Daoy (cell line): ENCODE measurements at regions not wholly inside any gene's neighbourhood (a gene's known extent, or its start where the extent isn't known, plus 50 kb on each side); places are given as distances from the start of the nearest gene placed in this dataset.
"Not testable (repeated sequence)": the region's sequence is repeated elsewhere in the genome, so short reads cannot be mapped to it uniquely, and the experiment has no call there.

Experiments
- DNase-seq: peaks from one replicate; pipeline ENCODE4 v3.0.0-alpha.2; 2015; ENCODE audit warnings: low read depth

DNA sequence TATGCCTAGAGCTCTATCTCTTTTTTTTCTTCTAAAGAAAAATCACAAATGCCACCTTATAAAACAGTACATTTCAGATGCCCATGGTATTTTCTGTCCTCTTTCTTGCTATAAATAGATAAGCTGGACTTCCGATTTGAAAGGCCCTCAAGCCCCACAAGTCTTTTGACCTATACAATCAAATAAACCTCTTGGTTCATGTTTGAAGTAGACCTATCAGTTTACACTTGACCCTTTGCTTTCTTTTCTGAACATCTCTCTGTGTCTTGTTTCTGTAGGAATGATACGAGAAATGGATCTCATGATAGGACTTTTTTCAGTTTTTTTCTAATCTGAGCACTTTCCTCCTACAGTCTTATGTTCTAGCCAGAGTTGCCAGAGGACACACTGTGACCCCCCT lies 327.2 kb downstream of the SOX9 start:
- DNase-seq: no peak

DNA sequence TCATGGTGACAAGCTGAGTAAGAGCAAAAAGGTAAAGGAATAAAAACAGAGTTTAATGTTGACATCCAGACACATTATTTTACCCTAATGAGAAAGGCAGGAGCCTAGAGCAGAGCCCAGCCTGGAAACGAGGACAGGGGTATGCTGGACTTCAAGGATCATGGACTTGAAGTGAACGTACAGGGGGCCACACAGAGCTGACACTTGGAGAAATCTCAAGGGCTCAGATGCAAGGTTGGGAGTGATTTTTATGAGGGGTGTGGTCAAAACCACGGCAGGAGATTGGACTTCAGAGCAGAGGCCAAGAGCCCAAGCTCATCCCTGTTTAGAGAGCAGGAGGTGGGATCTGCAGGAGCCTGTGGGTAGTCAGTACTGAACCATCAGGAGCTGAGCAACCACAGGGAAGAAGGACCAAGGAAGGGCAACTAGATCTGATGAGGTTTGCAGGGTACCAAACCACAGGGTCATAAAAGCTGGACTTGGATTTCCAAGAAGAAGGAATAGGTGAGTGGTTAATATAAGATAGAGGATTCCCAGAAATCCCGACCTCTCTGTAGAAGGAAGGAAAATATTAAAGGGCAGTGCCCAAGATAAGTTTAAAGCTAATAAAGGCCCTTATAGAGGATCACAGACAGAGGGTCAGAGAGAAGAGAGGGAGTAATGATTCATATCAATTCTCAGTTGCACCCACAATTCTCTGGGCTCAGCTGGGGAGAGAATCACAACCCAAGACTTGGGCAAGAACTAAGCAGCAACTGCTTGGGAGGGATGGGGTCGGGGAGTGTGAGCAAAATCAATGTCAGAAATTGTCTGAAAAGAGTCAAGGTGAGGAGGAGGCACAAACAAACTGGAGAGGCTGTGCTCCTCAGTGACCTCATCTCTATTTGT lies 331.7 kb downstream of the SOX9 start:
- no peak for DNase-seq

DNA sequence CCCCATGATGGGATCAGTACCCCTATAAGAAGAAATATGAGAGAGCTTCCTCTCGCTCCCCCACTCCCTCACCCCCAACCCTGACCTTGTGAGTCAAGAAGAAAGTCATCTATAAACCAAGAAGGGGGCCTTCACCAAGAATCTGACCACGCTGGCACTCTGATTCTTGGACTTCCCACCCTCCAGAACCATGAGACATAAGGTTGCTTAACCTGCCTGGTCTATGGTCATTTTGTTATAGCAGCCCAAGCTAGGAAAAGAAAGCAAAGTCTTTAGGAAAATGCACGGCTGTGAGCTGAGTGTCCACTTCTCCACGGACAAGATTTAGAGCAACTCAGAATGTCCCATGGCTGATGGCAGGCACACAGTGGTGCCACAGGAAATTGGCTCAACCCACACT lies 333.5 kb downstream of the SOX9 start:
- DNase-seq: no peak

DNA sequence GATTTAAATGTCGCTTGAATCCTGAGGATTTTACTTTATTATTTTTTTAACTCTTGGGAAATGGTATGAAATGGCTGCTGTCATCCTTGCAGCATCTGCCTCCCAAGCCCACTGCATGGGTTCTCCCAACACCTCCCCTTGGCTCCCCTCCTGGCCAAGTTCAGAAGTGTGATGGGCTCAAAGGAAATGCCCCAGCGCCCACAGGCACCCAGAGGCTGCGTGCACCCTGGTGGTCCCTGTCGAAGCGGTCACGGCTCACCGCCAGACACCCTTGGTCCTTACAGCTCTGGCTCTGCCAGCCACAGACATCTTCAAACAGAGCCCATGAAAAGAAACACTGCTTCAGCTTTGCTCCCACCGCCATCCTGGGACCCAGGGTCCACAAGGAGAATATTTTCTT lies 334.7 kb downstream of the SOX9 start:
- DNase-seq: peak; percentile 43

DNA sequence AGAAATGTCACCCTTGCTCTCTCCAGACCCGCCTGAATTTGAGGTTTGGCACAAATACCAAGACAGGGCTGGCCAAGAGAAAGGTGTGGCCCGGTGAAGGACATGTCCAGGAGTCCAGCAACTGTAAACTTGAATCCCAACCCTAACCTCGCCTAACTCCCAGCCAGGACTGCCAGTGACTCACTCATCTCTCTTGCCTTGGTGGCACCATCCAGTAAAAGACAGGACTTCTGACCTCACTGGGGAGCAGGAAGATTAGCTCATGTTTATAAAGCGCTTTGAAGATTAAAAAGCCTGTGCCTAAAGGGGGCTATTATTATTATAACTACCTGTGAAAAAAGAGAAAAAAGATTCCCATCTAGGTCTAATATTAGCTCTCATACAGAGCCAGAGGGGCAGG lies 335.3 kb downstream of the SOX9 start:
- peak; percentile 75 for DNase-seq

DNA sequence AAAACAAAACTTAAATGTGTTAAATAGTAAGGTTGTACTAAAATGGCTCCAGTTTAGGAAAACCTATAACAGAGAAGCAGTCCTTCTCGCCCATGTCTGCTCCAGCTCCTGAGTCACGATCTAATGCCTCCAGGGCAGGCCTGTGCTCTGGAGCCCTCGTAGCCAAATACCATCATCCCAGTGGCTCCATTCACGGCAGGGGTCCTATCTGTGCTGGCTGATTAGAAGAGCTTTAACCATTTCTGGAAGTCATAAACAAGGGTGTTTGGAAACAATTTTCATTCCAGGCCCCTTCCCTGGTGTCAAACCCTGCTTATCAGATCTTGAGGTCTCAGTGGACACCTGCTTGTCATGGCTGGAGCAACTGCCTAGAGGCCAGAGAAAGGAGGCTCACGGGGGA lies 336.9 kb downstream of the SOX9 start:
- peak; percentile 79 for DNase-seq

DNA sequence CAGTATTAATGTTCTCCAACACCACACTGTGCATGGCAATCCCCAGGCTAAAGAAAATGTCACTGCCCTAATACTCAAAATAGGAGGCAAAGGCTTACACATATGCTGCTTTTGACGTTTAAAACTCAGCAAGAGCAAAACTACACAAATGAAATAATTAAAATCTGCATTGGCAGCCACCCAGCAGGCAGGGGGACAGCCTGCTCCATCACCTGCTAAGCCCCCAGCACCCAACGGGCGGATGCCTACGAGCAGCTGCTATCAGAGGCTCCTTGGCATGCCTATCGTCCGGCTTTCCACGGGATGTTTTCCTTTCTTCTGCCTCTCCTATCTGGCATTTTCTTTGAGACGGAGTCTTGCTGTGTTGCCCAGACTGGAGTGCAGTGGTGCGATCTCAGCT lies 337.5 kb downstream of the SOX9 start:
- no peak for DNase-seq

DNA sequence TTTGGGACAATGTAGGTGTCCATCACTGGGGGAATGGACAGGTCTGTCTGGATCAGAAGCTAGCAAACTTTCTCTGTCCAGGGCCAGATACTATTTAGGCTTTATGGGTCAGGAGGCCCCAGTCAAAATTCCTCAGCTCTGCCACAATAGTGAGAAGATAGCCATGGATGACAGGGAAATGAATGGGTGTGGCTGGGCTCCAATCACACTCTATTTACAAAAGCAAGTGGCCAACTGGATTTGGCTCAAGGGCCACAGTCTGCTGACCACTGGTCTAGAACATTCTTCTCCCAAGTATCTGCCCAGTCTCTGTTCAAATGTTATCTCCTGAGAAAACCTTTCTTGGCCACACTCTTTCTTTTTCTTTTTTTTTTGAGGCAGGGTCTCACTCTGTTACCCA lies 339.9 kb downstream of the SOX9 start:
- DNase-seq: no peak

DNA sequence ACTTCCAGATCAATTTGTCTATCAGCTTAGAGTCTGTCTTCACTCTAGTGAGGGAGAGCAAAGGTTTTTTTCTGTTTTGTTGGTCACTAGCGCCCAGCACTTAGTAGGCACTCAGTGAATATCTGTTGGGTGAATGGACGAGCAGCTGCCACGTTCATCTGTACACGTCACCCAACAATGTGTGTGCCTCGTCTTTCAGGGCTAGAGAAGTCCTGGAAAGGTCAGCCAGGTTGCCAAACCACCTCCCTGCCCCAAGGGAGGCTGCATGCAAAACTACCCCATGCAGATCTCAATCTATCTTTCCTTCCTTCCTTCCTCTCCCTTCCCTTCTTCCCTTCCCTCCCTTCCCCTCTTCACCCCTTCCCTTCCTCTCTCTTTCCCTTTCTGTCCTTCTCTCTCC lies 340.9 kb downstream of the SOX9 start:
- DNase-seq: no peak

DNA sequence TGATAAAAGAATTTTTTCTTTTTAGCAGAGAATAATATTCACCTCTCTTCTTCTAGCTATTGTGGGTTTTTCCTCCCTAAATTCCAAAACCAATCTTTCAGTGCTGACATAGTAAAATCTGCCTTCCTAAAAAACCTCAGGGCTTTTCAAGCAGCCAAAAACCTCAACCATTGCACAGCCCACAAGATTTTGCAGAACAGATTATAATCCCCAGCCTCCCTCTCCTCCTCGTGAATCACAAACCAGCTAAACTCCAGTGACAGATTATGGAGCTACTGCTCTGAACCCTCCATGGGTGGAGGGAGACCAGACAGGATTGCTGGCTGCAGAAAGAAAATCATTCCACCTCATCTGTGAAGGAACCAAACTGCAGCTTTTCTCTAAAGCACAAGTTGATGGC lies 341.6 kb downstream of the SOX9 start:
- DNase-seq: no peak

DNA sequence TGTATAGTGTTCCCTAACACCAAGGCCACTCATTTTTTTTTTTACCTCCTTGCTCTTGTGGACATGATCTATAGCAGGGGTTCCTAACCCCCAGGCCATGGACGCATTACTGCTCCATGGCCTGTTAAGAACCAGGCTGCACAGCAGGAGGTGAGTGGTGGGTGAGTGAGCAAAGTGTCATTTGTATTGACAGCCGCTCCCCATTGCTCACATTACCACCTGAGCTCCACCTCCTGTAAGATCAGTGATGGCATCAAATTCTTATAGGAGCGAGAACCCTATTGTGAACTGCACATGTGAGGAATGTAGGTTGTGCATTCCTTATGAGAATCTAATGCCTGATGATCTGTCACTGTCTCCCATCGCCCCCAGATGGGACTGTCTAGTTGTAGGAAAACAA lies 342.0 kb downstream of the SOX9 start:
- no peak for DNase-seq

DNA sequence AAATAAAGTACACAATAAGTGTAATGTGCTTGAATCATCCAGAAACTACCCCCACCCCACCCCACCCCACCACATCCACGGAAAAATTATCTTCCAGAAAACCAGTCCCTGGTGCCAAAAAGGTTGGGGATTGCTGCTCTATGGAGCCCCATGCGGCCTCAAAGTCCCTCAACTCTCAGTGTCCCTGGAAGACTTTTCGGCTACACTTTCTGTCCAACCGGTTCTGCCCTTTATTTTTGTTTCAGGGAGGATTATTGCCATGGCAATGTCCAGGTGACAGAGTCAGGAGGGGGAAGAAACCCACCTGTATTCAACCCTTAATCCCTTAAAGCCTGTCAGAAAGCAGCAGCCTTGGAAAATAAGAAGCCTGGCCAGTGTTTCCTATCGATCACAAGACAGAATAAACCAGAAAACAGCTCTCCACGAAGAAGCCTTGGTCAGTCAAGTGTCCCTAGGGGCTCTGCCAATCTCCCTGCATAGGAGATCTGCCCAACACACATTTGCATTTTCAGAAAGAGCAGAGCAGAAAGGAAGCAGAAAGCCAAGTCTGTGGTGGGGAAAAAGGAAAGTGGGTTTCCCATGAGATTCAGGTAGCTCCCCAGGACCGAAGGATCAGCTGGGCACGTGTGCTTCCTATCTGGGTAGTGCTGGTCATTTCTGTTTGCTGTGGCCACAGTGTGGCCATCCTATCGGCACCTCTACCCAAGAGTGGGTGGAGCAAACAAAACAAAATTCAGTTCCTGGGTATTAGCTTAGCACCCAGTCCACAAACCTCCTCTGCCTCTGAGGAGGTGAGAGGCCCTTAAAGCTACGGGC lies 342.7 kb downstream of the SOX9 start:
- no peak for DNase-seq

DNA sequence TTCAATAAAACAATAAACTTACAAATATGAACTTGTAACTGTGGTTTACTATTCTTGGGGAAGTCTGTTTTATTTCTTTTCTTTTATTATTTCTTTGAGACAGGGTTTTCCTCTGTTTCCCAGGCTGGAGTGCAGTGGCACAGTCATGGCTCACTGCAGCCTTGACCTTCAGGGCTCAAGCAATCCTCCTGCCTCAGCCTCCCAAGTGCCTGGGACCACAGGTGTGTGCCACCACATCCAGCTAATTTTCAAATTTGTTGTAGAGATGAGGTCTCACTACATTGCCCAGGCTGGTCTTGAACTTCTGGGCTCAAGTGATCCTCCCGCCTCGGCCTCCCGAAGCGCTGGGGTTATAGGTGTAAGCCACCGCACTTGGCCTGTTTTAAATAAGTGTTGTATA lies 343.4 kb downstream of the SOX9 start:
- DNase-seq: not testable (repeated sequence)

DNA sequence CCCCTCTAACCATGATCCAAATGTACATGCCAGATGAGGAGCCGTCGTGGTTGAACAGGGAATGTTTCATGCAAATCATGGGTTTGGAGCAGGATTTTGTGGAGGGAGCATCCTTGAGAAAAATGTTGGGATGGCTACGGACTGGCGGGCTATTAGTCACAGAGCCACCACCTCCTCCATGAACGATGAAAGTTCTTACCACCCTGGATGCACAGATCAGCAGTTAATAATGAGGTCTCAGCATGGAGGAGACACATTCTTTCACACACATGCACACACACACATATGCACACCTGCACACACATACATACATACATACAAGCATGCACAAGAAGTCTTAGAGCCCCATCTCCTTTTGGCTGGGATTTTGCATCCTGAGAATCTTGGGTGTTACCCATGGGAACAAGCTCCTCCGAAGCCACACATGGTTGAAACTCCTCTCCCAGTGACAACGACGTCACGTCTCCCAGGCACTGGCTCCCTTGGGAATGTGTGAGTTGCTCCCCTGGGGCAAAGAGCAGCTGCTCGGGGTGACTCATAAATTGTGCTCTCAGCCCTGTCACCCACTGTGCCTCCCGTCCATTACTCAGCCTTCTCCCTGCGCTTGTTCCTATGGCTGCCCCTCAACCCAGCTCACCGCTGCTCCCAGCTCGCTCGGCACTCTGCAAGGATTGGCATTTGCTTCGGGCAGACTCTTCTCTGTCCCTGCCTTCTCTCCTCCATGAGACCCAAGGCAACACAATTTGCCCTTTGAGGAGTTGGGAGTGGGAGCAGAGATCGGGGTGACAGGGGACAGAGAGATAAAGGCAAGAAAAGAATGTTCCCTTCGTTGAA lies 344.6 kb downstream of the SOX9 start:
- DNase-seq: peak; percentile 96

DNA sequence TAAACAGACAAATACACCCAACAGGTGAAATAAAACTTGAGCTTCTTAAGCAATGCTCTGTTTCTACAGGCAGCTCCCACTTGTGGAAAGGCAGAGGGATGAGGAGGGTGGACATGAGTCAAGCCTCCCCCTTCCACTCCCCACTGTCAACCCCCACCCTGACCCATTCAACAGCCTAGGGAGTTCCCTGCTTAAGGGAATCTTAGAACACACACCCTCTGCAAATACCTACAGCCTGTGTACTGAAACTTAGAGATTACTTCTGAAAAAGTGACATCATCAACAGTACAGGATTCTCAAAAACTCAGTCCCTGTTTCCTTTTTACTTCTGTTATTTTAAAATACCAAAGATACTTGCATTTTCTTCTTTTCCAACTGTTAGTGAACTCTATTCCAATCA lies 345.4 kb downstream of the SOX9 start:
- peak; percentile 81 for DNase-seq

DNA sequence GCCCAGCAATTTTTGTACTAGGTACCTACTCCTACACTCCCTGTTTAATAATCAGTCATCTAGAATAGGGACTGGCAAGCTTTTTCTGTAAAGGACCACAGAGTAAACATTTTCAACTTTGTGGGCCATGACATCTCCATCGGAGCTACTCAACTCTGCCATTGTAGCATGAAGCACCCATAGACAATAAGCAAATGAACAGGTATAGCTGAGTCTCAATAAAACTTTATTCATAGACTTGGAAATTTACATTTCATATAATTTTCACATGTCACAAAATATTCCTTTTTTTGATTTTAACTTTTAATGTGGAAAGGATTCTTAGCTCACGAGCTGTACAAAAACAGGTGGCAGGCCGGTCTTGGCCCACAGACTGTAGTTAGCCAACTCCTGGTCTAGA lies 345.8 kb downstream of the SOX9 start:
- no peak for DNase-seq

DNA sequence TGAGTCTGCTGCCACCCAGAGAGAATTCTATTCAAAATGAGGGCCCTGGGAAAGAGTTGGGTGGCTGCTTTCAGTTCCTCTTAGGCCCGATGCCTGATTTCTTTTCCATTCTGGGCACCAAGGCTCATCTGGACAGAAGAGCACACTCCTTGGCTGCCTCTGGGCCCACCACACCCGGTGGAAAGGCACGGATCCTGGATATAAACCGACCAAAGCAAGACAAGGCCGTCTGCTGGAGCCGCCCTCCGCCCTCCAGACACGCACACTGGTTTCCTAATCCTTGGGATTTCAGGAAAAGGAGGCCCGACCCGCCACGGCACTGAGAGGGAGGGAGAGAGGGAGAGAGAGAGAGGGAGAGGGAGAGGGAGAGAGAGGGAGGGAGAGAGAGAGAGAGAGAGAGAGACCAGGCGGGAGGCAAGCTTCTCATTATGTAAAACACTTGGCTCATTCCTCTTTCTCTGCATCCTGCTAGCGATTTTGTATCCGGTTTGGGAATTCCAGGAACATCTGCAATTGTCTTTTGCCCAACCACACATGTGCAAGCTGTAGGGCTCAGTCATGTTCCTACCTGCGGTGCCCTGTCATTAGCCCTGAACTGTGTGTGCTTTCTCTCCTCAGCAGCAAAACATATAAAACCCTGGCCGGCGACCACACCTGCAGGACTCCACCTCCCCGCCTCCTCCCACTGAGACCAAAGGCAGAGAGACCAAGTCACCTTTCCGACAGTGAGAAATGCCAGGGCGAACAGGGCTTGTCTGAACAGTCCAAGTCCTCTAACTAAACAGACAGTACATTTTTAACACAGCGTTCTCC lies 347.2 kb downstream of the SOX9 start:
- DNase-seq: peak; percentile 46

DNA sequence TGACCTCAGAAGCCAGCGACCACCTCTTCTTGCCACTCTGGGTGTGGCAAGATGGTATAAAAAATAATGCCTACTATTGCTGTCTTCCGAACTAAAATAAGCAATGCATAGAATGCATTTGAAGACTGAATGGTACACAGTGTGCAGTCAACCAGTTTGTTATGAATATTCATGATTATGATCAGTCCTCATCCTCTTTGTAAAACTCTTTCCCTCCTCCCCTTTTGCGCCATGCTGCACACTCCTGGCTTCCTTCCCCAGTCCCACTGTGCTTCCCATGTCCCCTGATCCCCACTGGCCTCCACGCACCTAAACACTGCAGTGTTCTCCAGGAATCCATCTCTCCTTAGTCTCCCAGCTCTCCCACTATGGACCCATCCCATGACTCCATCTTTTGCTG lies 348.0 kb downstream of the SOX9 start:
- no peak for DNase-seq

DNA sequence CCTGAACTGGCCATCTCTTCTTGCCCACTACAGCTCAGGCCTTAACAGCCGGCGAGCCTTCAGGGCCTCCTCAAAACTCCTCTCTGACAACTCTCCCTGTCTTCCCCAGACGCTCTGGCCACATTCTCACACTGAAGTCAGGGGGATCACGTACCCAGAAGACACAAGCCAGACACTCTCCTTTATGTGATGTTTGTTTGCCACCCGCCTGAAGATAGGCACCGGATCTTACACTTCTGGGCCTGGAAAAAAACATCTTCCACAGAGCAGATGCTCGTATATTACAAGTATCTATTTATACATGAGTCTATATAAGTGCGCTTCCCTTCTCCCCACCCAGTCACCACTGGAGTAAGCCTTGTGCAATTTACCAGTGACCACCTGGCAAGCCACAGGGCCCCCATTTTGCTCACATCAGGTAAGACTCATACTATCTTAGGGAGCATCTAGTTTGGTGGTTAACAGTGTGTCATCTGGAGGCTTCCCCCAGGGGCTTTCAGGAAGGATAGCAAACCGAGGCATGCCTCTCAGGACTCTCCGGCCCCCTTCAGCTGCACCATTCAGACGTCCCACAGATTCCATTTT lies 349.4 kb downstream of the SOX9 start:
- no peak for DNase-seq

DNA sequence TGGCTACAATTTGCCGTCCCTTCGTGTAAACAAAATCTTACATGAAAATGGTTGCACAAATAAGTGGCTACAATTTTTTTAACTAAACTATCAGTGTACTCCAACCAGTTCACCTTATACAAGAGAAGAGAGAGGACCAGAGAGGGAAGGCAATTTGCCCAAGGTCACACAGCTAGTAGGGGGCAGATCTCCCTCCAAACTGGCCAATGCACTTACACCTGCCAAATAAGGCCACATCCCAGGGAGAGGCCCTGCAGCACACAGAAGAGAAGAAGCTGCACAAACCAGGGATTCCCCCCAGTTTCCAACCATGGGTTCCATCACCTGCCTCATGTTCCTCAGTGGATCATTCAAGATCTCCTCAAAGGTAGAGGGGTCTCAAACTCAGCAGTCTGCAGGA lies 349.9 kb downstream of the SOX9 start:
- DNase-seq: no peak

DNA sequence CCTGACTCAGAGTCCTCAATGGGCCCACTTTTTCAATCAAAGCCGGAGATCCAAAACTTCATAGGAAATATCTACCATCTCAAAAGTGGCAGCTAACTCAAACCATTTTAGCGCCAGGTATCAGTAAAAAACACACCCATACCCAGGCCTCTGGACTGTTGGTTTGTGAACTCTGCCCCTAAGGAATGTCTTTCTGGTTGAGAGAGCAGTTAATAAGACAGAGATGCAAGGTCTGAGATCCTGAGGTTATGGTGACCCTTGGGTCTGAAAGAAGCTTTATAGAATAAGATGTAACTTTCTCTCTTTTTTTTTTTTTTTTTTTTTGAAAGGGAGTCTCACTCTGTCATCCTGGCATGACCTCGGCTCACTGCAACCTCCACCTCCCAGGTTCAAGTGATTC lies 350.5 kb downstream of the SOX9 start:
- no peak for DNase-seq
